ENCODE measurements at regions not wholly inside any gene's neighbourhood (a gene's known extent, or its start where the extent isn't known, plus 50 kb on each side); places are given as distances from the start of the nearest gene placed in this dataset.

DNA sequence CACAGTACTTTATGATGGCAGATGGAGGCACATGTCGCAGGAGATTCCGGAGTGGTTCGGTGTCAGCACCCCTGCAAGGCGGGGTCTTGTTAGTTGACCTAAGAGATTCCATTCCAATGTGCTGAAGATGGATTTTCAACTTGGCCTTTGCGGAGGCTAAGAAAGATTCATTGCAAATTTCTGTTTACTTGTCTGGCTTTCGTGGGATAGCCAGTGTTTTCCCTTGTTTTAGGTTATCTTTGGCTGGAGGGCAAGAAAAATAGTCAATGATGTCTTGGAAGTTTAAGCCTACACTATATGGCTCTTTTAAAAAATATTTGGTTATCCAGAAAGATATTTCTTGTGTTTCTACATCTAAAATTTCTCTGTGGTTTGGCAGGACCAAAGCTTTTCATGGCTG lies 123.6 kb upstream of the PTCH1 start:
- WGBS, 2 donors = 39 to 42% methylated on average over 6 of the region's 6 CpGs
- no peaks in the 10 kb centered on the region for H3K27me3 ChIP-seq
- DNase-seq = no peak
- H3K27ac ChIP-seq = no peak overlapping the region
- H3K36me3 ChIP-seq (ENCODE audit: low read depth, missing control alignments) = no peaks in the 10 kb centered on the region
- no peak overlapping the region for H3K4me3 ChIP-seq
- no peaks in the 10 kb centered on the region for H3K9me3 ChIP-seq
- TF ChIP-seq POLR2A (IDR thresholded peaks at IDR 0.05) (no peak), CTCF (IDR thresholded peaks at IDR 0.05) (no peak)
- H3K4me1 ChIP-seq = no peaks in the 10 kb centered on the region
- intact Hi-C loops (cut with DNase I; ENCODE audit: low total_unique reads) = no loop called here

GRCh38 chr9:95635986-95636671 lies 119.4 kb upstream of the PTCH1 start:
- Histone ChIP-seq H3K36me3 (ENCODE audit: low read depth, missing control alignments) (no peaks in the 10 kb centered on the region), H3K27me3 (no peaks in the 10 kb centered on the region), H3K4me1 (no peaks in the 10 kb centered on the region), H3K9me3 (no peaks in the 10 kb centered on the region), H3K4me3 (no peak overlapping the region), H3K27ac (no peak overlapping the region)
- intact Hi-C loops (cut with DNase I; ENCODE audit: low total_unique reads) = no loop called here
- WGBS, 2 donors = 91 to 92% methylated on average over 4 of the region's 4 CpGs
- no peak for DNase-seq
- no peak for TF ChIP-seq CTCF (IDR thresholded peaks at IDR 0.05)
- TF ChIP-seq POLR2A (IDR thresholded peaks at IDR 0.05) = no peak

DNA sequence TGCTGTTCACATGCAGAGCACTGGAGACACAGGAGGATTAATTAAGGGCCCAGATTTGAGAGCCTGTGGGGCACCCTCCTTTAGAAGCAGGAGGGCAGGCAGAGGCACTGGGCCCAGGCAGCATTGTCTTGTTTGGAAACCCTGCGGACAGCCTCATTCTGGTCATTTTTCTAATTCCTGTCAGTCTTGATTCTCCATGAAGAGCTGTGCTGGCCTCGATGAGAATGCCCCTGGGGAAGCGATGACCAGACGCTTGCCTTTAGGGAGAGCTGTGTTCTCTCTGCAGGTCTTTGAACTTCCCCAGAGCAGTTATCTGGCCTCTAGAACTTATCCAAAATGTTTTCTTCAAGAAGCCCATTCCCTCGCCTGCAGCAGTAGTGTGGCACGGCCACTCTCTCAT lies 117.8 kb upstream of the PTCH1 start:
- 90 to 94% methylated on average over 6 of the region's 6 CpGs for WGBS, 2 donors
- no peak for DNase-seq
- Histone ChIP-seq H3K9me3 (no peaks in the 10 kb centered on the region), H3K4me3 (no peak overlapping the region), H3K36me3 (ENCODE audit: low read depth, missing control alignments) (no peaks in the 10 kb centered on the region), H3K4me1 (no peaks in the 10 kb centered on the region), H3K27ac (no peak overlapping the region), H3K27me3 (no peaks in the 10 kb centered on the region)
- intact Hi-C loops (cut with DNase I; ENCODE audit: low total_unique reads) = no loop called here
- TF ChIP-seq CTCF (IDR thresholded peaks at IDR 0.05) = no peak
- TF ChIP-seq POLR2A (IDR thresholded peaks at IDR 0.05) = no peak

GRCh38 chr9:95634114-95634513 lies 117.3 kb upstream of the PTCH1 start:
- Histone ChIP-seq H3K4me3 (no peak overlapping the region), H3K36me3 (ENCODE audit: low read depth, missing control alignments) (no peaks in the 10 kb centered on the region), H3K27me3 (no peaks in the 10 kb centered on the region), H3K9me3 (no peaks in the 10 kb centered on the region), H3K4me1 (no peaks in the 10 kb centered on the region), H3K27ac (no peak overlapping the region)
- no peak for DNase-seq
- 70 to 78% methylated on average over 4 of the region's 4 CpGs for WGBS, 2 donors
- TF ChIP-seq POLR2A (IDR thresholded peaks at IDR 0.05) (no peak), CTCF (IDR thresholded peaks at IDR 0.05) (no peak)
- intact Hi-C loops (cut with DNase I; ENCODE audit: low total_unique reads) = no loop called here

- WGBS, 2 donors = 83% methylated on average over 6 of the region's 6 CpGs
Observed at GRCh38 chr9:95629585-95629984, 112.8 kb upstream of the PTCH1 start.

More at GRCh38 chr9:95629585-95629984, 112.8 kb upstream of the PTCH1 start:
- H3K36me3 ChIP-seq (ENCODE audit: low read depth, missing control alignments) = no peaks in the 10 kb centered on the region
- H3K9me3 ChIP-seq = no peaks in the 10 kb centered on the region
- no peak overlapping the region for H3K27ac ChIP-seq
- no peaks in the 10 kb centered on the region for H3K4me1 ChIP-seq
- no peak overlapping the region for H3K4me3 ChIP-seq
- no peaks in the 10 kb centered on the region for H3K27me3 ChIP-seq
- TF ChIP-seq POLR2A (IDR thresholded peaks at IDR 0.05) = no peak
- intact Hi-C loops (cut with DNase I; ENCODE audit: low total_unique reads) = no loop called here
- no peak for DNase-seq

All from testis (tissue), 2 donors.